ENCODE measurements at regions not wholly inside any gene's neighbourhood (a gene's known extent, or its start where the extent isn't known, plus 50 kb on each side); places are given as distances from the start of the nearest gene placed in this dataset.

GRCh38 chr5:8634219-8634618 lies 765.3 kb downstream of the MTRR start:
- no peak for TF ChIP-seq CTCF (IDR thresholded peaks at IDR 0.05; ENCODE audit: low read depth, low read length)
- no peak for TF ChIP-seq EZH2phosphoT487 (IDR thresholded peaks at IDR 0.05; ENCODE audit: low read depth)
